IMR-90 (cell line): ENCODE measurements at regions not wholly inside any gene's neighbourhood (a gene's known extent, or its start where the extent isn't known, plus 50 kb on each side); places are given as distances from the start of the nearest gene placed in this dataset.

Experiments
- ATAC-seq: fragments of 200-7000 bp; cut with Tn5 transposase; 2 replicates; pipeline ENCODE4 v1.9.1; 2020; ENCODE audit warnings: low read depth, mild to moderate bottlenecking, moderate library complexity
- BruUV-seq: library from RNA; stranded (reverse); fragments of 400-500 nt; replicated peaks from 2 replicates; lab custom pipeline; 2021; lab: Mats Ljungman, UMichigan
- CTCF ChIA-PET: fragments of 300-600 bp; formaldehyde crosslinking; extraction: SDS; loops from one replicate; lab custom pipeline; 2021; ENCODE audit warnings: antibody characterized with exemption; lab: Yijun Ruan, JAX
- POLR2A ChIA-PET: fragments of 300-600 bp; sonication (Branson Sonifier 250); formaldehyde crosslinking; loops from one replicate; lab custom pipeline; 2022; ENCODE audit warnings: antibody characterized with exemption; ENCODE audit not compliant: unreplicated experiment; lab: Charles Lee
- DNase-seq: peaks from one replicate; pipeline ENCODE4 v3.0.0; 2013
- H2AFZ ChIP-seq: replicated peaks from 2 replicates; pipeline ENCODE3; 2013; ENCODE audit warnings: low read length, mild to moderate bottlenecking; ENCODE audit not compliant: poor library complexity
- H2AK5ac ChIP-seq: 2 replicates; pipeline ENCODE4 v1.6.1; 2013; ENCODE audit warnings: low read depth, low read length, inconsistent platforms
- H2AK9ac ChIP-seq: replicated peaks from 2 replicates; pipeline ENCODE3; 2013; ENCODE audit warnings: mild to moderate bottlenecking, low read depth, low read length, moderate library complexity; ENCODE audit not compliant: poor library complexity
- H2BK120ac ChIP-seq: 2 replicates; pipeline ENCODE4 v1.6.1; 2013; ENCODE audit warnings: low read depth, low read length, inconsistent platforms
- H2BK15ac ChIP-seq: 3 replicates; pipeline ENCODE4 v1.6.1; 2013; ENCODE audit warnings: low read depth, low read length, inconsistent platforms
- H2BK20ac ChIP-seq: 2 replicates; pipeline ENCODE4 v1.6.1; 2013; ENCODE audit warnings: low read depth, mild to moderate bottlenecking, inconsistent platforms, low read length, moderate library complexity
- H2BK5ac ChIP-seq: 2 replicates; pipeline ENCODE4 v1.6.1; 2013; ENCODE audit warnings: mild to moderate bottlenecking, low read depth, low read length, inconsistent platforms; ENCODE audit not compliant: poor library complexity, severe bottlenecking
- H3K14ac ChIP-seq: replicated peaks from 2 replicates; pipeline ENCODE4 v1.6.1; 2013; ENCODE audit warnings: low read depth, low read length, inconsistent platforms
- H3K18ac ChIP-seq: 2 replicates; pipeline ENCODE4 v1.6.1; 2013; ENCODE audit warnings: low read depth, low read length, control low read depth
- H3K23ac ChIP-seq: 2 replicates; pipeline ENCODE4 v1.6.1; 2013; ENCODE audit warnings: low read depth, low read length, inconsistent platforms
- H3K27ac ChIP-seq: 2 replicates; pipeline ENCODE4 v1.5.1; 2013; ENCODE audit warnings: mild to moderate bottlenecking, control low read depth, low read length; ENCODE audit not compliant: insufficient read depth
- H3K27me3 ChIP-seq: 2 replicates; pipeline ENCODE4 v1.6.1; 2013; ENCODE audit warnings: low read length; ENCODE audit not compliant: control insufficient read depth, insufficient read depth
- H3K36me3 ChIP-seq: 2 replicates; pipeline ENCODE4 v1.6.1; 2013; ENCODE audit warnings: low read length, mixed read lengths; ENCODE audit not compliant: control insufficient read depth, insufficient read depth
- H3K4ac ChIP-seq: 2 replicates; pipeline ENCODE4 v1.6.1; 2013; ENCODE audit warnings: low read depth, low read length, inconsistent platforms
- H3K4me1 ChIP-seq: 2 replicates; pipeline ENCODE4 v1.6.1; 2013; ENCODE audit warnings: low read length, mixed read lengths; ENCODE audit not compliant: control insufficient read depth, insufficient read depth
- H3K4me2 ChIP-seq: 2 replicates; pipeline ENCODE4 v1.6.1; 2013; ENCODE audit warnings: low read depth, mild to moderate bottlenecking, control low read depth, low read length, moderate library complexity
- H3K4me3 ChIP-seq: 2 replicates; pipeline ENCODE4 v1.5.1; 2013; ENCODE audit warnings: low read depth, mild to moderate bottlenecking, control low read depth, low read length, moderate library complexity; ENCODE audit not compliant: insufficient read depth
- H3K56ac ChIP-seq: 2 replicates; pipeline ENCODE4 v1.6.1; 2013; ENCODE audit warnings: low read length, inconsistent platforms; ENCODE audit not compliant: insufficient read depth; ENCODE audit errors: extremely low read depth
- H3K79me1 ChIP-seq, 2 experiments: 2 replicates each; pipeline ENCODE4 v1.6.1; 2013; ENCODE audit warnings: low read length in 2 of 2, inconsistent platforms in 1 of 2, low read depth in 1 of 2
- H3K9ac ChIP-seq: 2 replicates; pipeline ENCODE4 v1.6.1; 2013; ENCODE audit warnings: low read depth, low read length, control low read depth
- H3K9me1 ChIP-seq: 2 replicates; pipeline ENCODE4 v1.6.1; 2013; ENCODE audit warnings: low read length, inconsistent platforms; ENCODE audit not compliant: insufficient read depth
- H3K9me3 ChIP-seq: 2 replicates; pipeline ENCODE4 v1.6.1; 2013; ENCODE audit warnings: low read length; ENCODE audit not compliant: control insufficient read depth, insufficient read depth
- H4K20me1 ChIP-seq: 2 replicates; pipeline ENCODE4 v1.6.1; 2013; ENCODE audit warnings: low read length, inconsistent platforms; ENCODE audit not compliant: insufficient read depth
- H4K5ac ChIP-seq: 2 replicates; pipeline ENCODE4 v1.6.1; 2013; ENCODE audit warnings: mild to moderate bottlenecking, low read depth, low read length, control low read depth
- H4K8ac ChIP-seq, 2 experiments: 2 replicates each; pipeline ENCODE4 v1.6.1; 2013; ENCODE audit warnings: low read depth in 2 of 2, low read length in 2 of 2, control low read depth in 1 of 2, inconsistent platforms in 1 of 2
- H4K91ac ChIP-seq: 2 replicates; pipeline ENCODE4 v1.6.1; 2013; ENCODE audit warnings: low read depth, low read length, inconsistent platforms; ENCODE audit not compliant: insufficient read depth
- CHD1 ChIP-seq: IDR thresholded peaks from 2 replicates; pipeline ENCODE4 v1.6.1; 2012; ENCODE audit warnings: low read depth, low read length, improper control_type of control experiment
- ELK1 ChIP-seq: fragments of 150-350 bp; IDR thresholded peaks from 2 replicates; pipeline ENCODE4 v1.6.1; 2016; ENCODE audit warnings: low read depth, mild to moderate bottlenecking, low read length, moderate library complexity, borderline replicate concordance
- MAFK ChIP-seq: IDR thresholded peaks from 2 replicates; pipeline ENCODE4 v1.6.1; 2012; ENCODE audit warnings: low read depth, low read length, improper control_type of control experiment
- NFE2L2 ChIP-seq: fragments of 150-350 bp; IDR thresholded peaks from 2 replicates; pipeline ENCODE4 v1.6.1; 2016; ENCODE audit warnings: low read depth, mild to moderate bottlenecking, low read length
- RCOR1 ChIP-seq: IDR thresholded peaks from 2 replicates; pipeline ENCODE4 v1.6.1; 2012; ENCODE audit warnings: mild to moderate bottlenecking, low read length, improper control_type of control experiment; ENCODE audit not compliant: insufficient replicate concordance
- RFX5 ChIP-seq: IDR thresholded peaks from 2 replicates; pipeline ENCODE4 v1.8.0; 2012; ENCODE audit warnings: low read depth, mild to moderate bottlenecking, low read length, moderate library complexity
- WGBS, 2 experiments: methylation state at CpG; one replicate each; pipeline versions ENCODE4 v1.1.5 to v1.1.7; 2013; ENCODE audit warnings: missing lambda C conversion rate in 2 of 2; ENCODE audit not compliant: insufficient read length in 1 of 2; ENCODE audit errors: extremely low coverage in 2 of 2; 5-methylcytosine and 5-hydroxymethylcytosine counted together
- dilution Hi-C: fragments of 300-500 bp; cut with HindIII; formaldehyde crosslinking; loops from one replicate; pipeline ENCODE4 v1.14.3; 2018; ENCODE audit warnings: low sequenced_read_pairs; ENCODE audit not compliant: unreplicated experiment
- in situ Hi-C: fragments of 300-500 bp; cut with MboI; formaldehyde crosslinking; loops from 3 replicates; pipeline ENCODE4 v1.14.3; 2019; ENCODE audit warnings: low sequenced_read_pairs, inconsistent platforms, mixed read lengths
- intact Hi-C: fragments of 100-400 bp; cut with micrococcal nuclease; formaldehyde crosslinking; loops from 2 replicates; pipeline ENCODE4 v1.10.0; 2022
- TF ChIP-seq, protein P1 (sequence below): conservative IDR thresholded peaks from 2 replicates; pipeline ENCODE4 v1.5.1; 2012; ENCODE audit warnings: mild to moderate bottlenecking, low read depth, low read length, improper control_type of control experiment

DNA sequence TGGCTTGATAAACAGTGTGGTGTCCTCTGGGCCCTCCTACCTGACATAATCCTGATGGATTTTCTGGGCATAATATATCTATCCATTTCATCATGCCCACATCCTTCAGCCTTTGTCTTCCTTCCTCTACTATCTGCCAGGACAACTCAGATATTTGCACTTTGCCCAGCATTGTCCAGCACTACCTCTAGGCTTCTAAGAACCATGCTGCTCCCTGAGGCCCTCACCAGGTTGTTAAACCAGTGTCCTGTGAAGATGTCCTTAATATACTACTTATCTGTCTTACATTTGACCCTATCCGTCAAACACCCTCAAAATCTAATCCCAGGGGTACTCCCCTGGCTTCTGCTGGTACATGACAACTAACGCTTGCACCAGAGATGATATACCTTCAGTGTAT lies 58.2 kb upstream of the MAML3 start:
- Histone ChIP-seq H3K27me3 (peaks cover 5% of the 10 kb centered on the region), H2AFZ (no peak overlapping the region), H3K4ac (no peak overlapping the region), H2AK5ac (no peak overlapping the region), H3K9ac (no peak overlapping the region), H3K4me1 (no peaks in the 10 kb centered on the region), H3K18ac (no peak overlapping the region), H2BK15ac (no peak overlapping the region), H3K79me1 (no peaks in the 10 kb centered on the region), H4K91ac (no peak overlapping the region), H3K4me2 (no peak overlapping the region), H3K9me3 (no peaks in the 10 kb centered on the region), H3K4me3 (no peak overlapping the region), H2AK9ac (no peak overlapping the region), H3K27ac (no peak overlapping the region), H4K5ac (no peak overlapping the region), H3K14ac (no peak overlapping the region; the same call in 1 of the 2 replicates), H3K9me1 (no peaks in the 10 kb centered on the region), H3K23ac (no peak overlapping the region), H3K36me3 (no peaks in the 10 kb centered on the region), H2BK120ac (no peak overlapping the region), H4K20me1 (no peaks in the 10 kb centered on the region), H4K8ac (no peak overlapping the region), H2BK20ac (no peak overlapping the region), H2BK5ac (no peak overlapping the region), H3K56ac (no peak overlapping the region)
- no TSS peak for BruUV-seq
- no peak for ATAC-seq
- ChIA-PET CTCF (no interaction called here), POLR2A (interaction anchor here (0.6 kb wide), 1 partner anchor 30 kb away, joined by 4 read pairs; no protein-coding TSS in a partner anchor)
- WGBS, 2 experiments: no CpG with 5 or more reads among the region's 2 CpGs
- dilution Hi-C loops: no loop called here
- in situ Hi-C loops: no loop called here
- TF ChIP-seq, protein P1, sequence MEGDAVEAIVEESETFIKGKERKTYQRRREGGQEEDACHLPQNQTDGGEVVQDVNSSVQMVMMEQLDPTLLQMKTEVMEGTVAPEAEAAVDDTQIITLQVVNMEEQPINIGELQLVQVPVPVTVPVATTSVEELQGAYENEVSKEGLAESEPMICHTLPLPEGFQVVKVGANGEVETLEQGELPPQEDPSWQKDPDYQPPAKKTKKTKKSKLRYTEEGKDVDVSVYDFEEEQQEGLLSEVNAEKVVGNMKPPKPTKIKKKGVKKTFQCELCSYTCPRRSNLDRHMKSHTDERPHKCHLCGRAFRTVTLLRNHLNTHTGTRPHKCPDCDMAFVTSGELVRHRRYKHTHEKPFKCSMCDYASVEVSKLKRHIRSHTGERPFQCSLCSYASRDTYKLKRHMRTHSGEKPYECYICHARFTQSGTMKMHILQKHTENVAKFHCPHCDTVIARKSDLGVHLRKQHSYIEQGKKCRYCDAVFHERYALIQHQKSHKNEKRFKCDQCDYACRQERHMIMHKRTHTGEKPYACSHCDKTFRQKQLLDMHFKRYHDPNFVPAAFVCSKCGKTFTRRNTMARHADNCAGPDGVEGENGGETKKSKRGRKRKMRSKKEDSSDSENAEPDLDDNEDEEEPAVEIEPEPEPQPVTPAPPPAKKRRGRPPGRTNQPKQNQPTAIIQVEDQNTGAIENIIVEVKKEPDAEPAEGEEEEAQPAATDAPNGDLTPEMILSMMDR: no peak
- TF ChIP-seq CHD1: no peak
- TF ChIP-seq NFE2L2: no peak
- no peak for TF ChIP-seq RCOR1
- no peak for TF ChIP-seq MAFK
- no peak for TF ChIP-seq ELK1
- no peak for TF ChIP-seq RFX5
- intact Hi-C loops: no loop called here
- DNase-seq: no peak
